Mucosa of descending colon (tissue), 3 donors: ENCODE measurements at regions not wholly inside any gene's neighbourhood (a gene's known extent, or its start where the extent isn't known, plus 50 kb on each side); places are given as distances from the start of the nearest gene placed in this dataset.

ENCODE experiments used
- ATAC-seq: fragments of 200-7000 bp; cut with Tn5 transposase; one replicate; pipeline ENCODE4 v1.9.1; 2020; ENCODE audit warnings: mild to moderate bottlenecking, moderate library complexity
- DNase-seq, 3 donors: peaks; one replicate each; pipeline ENCODE4 v3.0.0-alpha.2; 2020
- H3K36me3 ChIP-seq: fragments of 200-600 bp; one replicate; pipeline ENCODE4 v1.8.0; 2021; ENCODE audit warnings: low read depth, mild to moderate bottlenecking
- H3K4me1 ChIP-seq: fragments of 200-600 bp; one replicate; pipeline ENCODE4 v1.8.0; 2021; ENCODE audit warnings: low read depth, mild to moderate bottlenecking
- H3K4me3 ChIP-seq: fragments of 200-600 bp; one replicate; pipeline ENCODE4 v1.8.0; 2021; ENCODE audit warnings: mild to moderate bottlenecking
- H3K9me3 ChIP-seq: fragments of 200-600 bp; one replicate; pipeline ENCODE4 v1.8.0; 2021; ENCODE audit warnings: mild to moderate bottlenecking
- CTCF ChIP-seq: fragments of 200-600 bp; IDR thresholded peaks from one replicate; pipeline ENCODE4 v1.8.0; 2022; ENCODE audit warnings: antibody characterized with exemption, mild to moderate bottlenecking
- intact Hi-C, 2 donors: fragments of 100-400 bp; cut with DNase I in 1 of 2; cut with micrococcal nuclease in 1 of 2; formaldehyde crosslinking; loops; one replicate each; pipeline versions ENCODE4 v1.11.0 to v1.11.1; 2022; cut with DNase I, micrococcal nuclease
- donor health status: DM: no; HTN: no; CAD: no; lungs with moderate emphysema.
- donor health status: DM: no; HTN: no; CAD: no.
- donor health status: DM: no; HTN: yes; CAD: no.

DNA sequence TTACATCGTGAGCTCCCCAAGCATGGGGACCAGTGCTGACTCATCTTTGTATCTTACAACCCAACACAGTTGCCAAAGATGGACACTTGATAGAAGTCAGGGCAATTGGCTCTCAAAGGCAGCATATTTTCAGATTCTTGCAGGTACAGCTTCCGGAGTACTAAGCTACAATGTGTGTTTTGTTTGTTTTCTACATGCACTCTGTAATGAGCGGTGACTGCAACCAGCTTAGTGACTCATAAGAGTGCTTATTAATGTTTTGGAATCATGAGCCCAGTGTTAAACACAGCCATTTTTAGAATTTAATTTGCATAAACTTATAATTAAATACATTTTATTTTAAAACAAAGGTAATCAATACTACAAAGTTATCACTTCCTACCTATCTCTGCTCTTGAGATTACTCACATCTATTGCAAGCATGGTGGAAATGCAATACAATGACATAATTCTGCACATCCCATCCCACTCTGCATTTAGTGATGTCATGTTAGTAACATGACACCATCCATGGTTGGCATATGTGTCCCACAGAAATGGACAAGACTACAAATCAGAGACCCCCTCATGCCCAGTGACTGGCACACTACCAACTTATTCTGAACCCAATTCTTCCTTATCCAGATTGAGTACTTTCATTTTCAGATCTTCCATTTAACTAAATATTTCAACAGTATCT, 399.8 kb upstream of the ST6GAL2 start:
- H3K4me1 ChIP-seq: no peaks in the 10 kb centered on the region
- DNase-seq: no peak
- no peak for ATAC-seq
- TF ChIP-seq CTCF: no peak
- no peak overlapping the region for H3K4me3 ChIP-seq
- intact Hi-C loops: no loop called here
- H3K36me3 ChIP-seq: no peaks in the 10 kb centered on the region
- no peaks in the 10 kb centered on the region for H3K9me3 ChIP-seq

DNA sequence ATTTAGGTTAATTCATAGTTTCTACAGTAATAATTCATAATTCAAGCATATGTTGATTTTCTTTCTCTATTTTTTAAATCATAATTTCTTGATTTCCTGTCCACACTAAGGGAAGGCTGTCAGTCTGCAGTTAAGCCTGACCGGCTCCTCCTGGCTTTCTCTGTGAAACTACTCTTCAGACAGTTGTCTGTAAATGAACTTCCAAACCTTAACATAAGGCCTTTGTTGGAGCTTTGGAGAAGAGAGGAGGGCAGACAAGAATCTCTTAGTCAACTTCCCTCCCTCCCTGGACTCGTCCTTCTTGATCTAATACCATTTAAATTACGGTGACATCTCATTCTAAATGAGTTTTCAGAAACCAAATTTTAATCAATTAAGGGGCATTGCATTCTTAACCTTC, 404.1 kb upstream of the ST6GAL2 start:
- TF ChIP-seq CTCF: no peak
- intact Hi-C loops: no loop called here
- DNase-seq (no peak), ATAC-seq (no peak)
- Histone ChIP-seq H3K4me3 (no peak overlapping the region), H3K36me3 (no peaks in the 10 kb centered on the region), H3K4me1 (no peaks in the 10 kb centered on the region), H3K9me3 (no peaks in the 10 kb centered on the region)

DNA sequence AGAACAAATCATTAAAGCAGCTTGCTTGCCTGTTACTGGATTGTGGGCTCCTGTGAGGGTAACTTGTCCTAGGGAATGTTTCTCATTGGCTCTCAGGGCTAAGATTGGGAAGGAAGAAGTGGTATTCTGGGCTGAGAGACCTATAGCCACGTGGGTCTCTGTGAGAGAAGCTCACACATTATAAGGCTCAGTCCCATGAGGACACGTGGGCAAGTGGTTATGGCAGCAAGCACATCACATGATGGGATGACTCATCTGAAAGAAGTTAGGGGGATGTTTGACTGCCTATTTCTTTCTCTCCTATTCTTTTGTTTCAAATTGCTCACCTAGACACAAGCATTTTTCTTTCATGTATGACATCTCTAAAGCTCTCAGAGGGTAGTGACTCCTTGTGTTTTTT, 418.0 kb upstream of the ST6GAL2 start:
- no peak for TF ChIP-seq CTCF
- Histone ChIP-seq H3K4me1 (no peaks in the 10 kb centered on the region), H3K9me3 (peaks cover under 1% of the 10 kb centered on the region), H3K36me3 (no peaks in the 10 kb centered on the region), H3K4me3 (no peak overlapping the region)
- ATAC-seq (no peak), DNase-seq (no peak)
- intact Hi-C loops: no loop called here

GRCh38 chr2:107305966-107306365, 420.0 kb upstream of the ST6GAL2 start:
- Histone ChIP-seq H3K4me3 (no peak overlapping the region), H3K9me3 (no peaks in the 10 kb centered on the region), H3K36me3 (no peaks in the 10 kb centered on the region), H3K4me1 (no peaks in the 10 kb centered on the region)
- intact Hi-C loops: no loop called here
- TF ChIP-seq CTCF: no peak
- ATAC-seq: no peak
- DNase-seq: no peak

GRCh38 chr2:107306881-107307280, 420.9 kb upstream of the ST6GAL2 start:
- no peak for TF ChIP-seq CTCF
- DNase-seq: no peak
- intact Hi-C loops: no loop called here

GRCh38 chr2:107308835-107309234, 422.9 kb upstream of the ST6GAL2 start:
- ATAC-seq (no peak), DNase-seq (no peak)
- no peaks in the 10 kb centered on the region for H3K36me3 ChIP-seq
- no peak for TF ChIP-seq CTCF
- H3K4me3 ChIP-seq: no peak overlapping the region
- no peaks in the 10 kb centered on the region for H3K4me1 ChIP-seq
- intact Hi-C loops: no loop called here
- H3K9me3 ChIP-seq: no peaks in the 10 kb centered on the region

More at GRCh38 chr2:107306881-107307280, 420.9 kb upstream of the ST6GAL2 start:
- Histone ChIP-seq H3K4me1 (no peaks in the 10 kb centered on the region), H3K36me3 (no peaks in the 10 kb centered on the region), H3K9me3 (no peaks in the 10 kb centered on the region), H3K4me3 (no peak overlapping the region)
- no peak for ATAC-seq
